ENCODE measurements at regions not wholly inside any gene's neighbourhood (a gene's known extent, or its start where the extent isn't known, plus 50 kb on each side); places are given as distances from the start of the nearest gene placed in this dataset.

- H3K9me2 ChIP-seq (ENCODE audit: low read depth, low read length): no peaks in the 10 kb centered on the region
- H3K27ac ChIP-seq (ENCODE audit: low read depth, low read length, poor library complexity, severe bottlenecking): no peak overlapping the region
- no peaks in the 10 kb centered on the region for H3F3A ChIP-seq (ENCODE audit: insufficient read depth, low read length)
- TF ChIP-seq EZH2 (IDR thresholded peaks at IDR 0.05; ENCODE audit: borderline replicate concordance, low read length) (no peak), CTCF (IDR thresholded peaks at IDR 0.05; ENCODE audit: low read length) (no peak)
- no peak overlapping the region for H3K4me2 ChIP-seq (ENCODE audit: low read length)
- no peaks in the 10 kb centered on the region for H4K20me1 ChIP-seq (ENCODE audit: insufficient read depth, low read length)
- no peak overlapping the region for H2AFZ ChIP-seq (ENCODE audit: low read length)
- H3K4me1 ChIP-seq (ENCODE audit: insufficient read depth, low read length, severe bottlenecking): no peaks in the 10 kb centered on the region
- no peaks in the 10 kb centered on the region for H3K36me3 ChIP-seq (ENCODE audit: insufficient read depth, low read length)
- H3K79me2 ChIP-seq (ENCODE audit: insufficient read depth, low read length): no peaks in the 10 kb centered on the region
- H3K4me3 ChIP-seq (ENCODE audit: low read depth, low read length, poor library complexity, severe bottlenecking): no peak overlapping the region
- no peak overlapping the region for H3K9ac ChIP-seq (ENCODE audit: low read length)
- H3K27me3 ChIP-seq (ENCODE audit: insufficient read depth, low read length): no peaks in the 10 kb centered on the region
- H3K9me3 ChIP-seq (ENCODE audit: low read length): no peaks in the 10 kb centered on the region
These were observed 388.1 kb downstream of the EPM2A start for GRCh38 chr6:145347216-145347615.

GRCh38 chr6:145349950-145350510 lies 385.3 kb downstream of the EPM2A start:
- no peak overlapping the region for H3K4me2 ChIP-seq (ENCODE audit: low read length)
- no peak overlapping the region for H3K4me3 ChIP-seq (ENCODE audit: low read depth, low read length, poor library complexity, severe bottlenecking)

GRCh38 chr6:145350928-145351327 lies 384.4 kb downstream of the EPM2A start:
- H3K27me3 ChIP-seq (ENCODE audit: insufficient read depth, low read length): no peaks in the 10 kb centered on the region
- H4K20me1 ChIP-seq (ENCODE audit: insufficient read depth, low read length): no peaks in the 10 kb centered on the region
- H3K4me2 ChIP-seq (ENCODE audit: low read length): no peak overlapping the region
- H3K9me2 ChIP-seq (ENCODE audit: low read depth, low read length): no peaks in the 10 kb centered on the region
- H3K79me2 ChIP-seq (ENCODE audit: insufficient read depth, low read length): no peaks in the 10 kb centered on the region
- H2AFZ ChIP-seq (ENCODE audit: low read length): no peak overlapping the region
- no peak overlapping the region for H3K4me3 ChIP-seq (ENCODE audit: low read depth, low read length, poor library complexity, severe bottlenecking)
- H3K27ac ChIP-seq (ENCODE audit: low read depth, low read length, poor library complexity, severe bottlenecking): no peak overlapping the region
- TF ChIP-seq CTCF (IDR thresholded peaks at IDR 0.05; ENCODE audit: low read length) (no peak), EZH2 (IDR thresholded peaks at IDR 0.05; ENCODE audit: borderline replicate concordance, low read length) (no peak)
- H3F3A ChIP-seq (ENCODE audit: insufficient read depth, low read length): no peaks in the 10 kb centered on the region
- H3K36me3 ChIP-seq (ENCODE audit: insufficient read depth, low read length): no peaks in the 10 kb centered on the region
- H3K9me3 ChIP-seq (ENCODE audit: low read length): no peaks in the 10 kb centered on the region
- H3K9ac ChIP-seq (ENCODE audit: low read length): no peak overlapping the region
- no peaks in the 10 kb centered on the region for H3K4me1 ChIP-seq (ENCODE audit: insufficient read depth, low read length, severe bottlenecking)

More at GRCh38 chr6:145349950-145350510, 385.3 kb downstream of the EPM2A start:
- no peaks in the 10 kb centered on the region for H3K36me3 ChIP-seq (ENCODE audit: insufficient read depth, low read length)
- no peaks in the 10 kb centered on the region for H3K9me2 ChIP-seq (ENCODE audit: low read depth, low read length)
- H2AFZ ChIP-seq (ENCODE audit: low read length): no peak overlapping the region
- no peaks in the 10 kb centered on the region for H3F3A ChIP-seq (ENCODE audit: insufficient read depth, low read length)
- no peaks in the 10 kb centered on the region for H3K79me2 ChIP-seq (ENCODE audit: insufficient read depth, low read length)
- H3K27ac ChIP-seq (ENCODE audit: low read depth, low read length, poor library complexity, severe bottlenecking): no peak overlapping the region
- H3K9ac ChIP-seq (ENCODE audit: low read length): no peak overlapping the region
- H3K27me3 ChIP-seq (ENCODE audit: insufficient read depth, low read length): no peaks in the 10 kb centered on the region
- no peak for TF ChIP-seq EZH2 (IDR thresholded peaks at IDR 0.05; ENCODE audit: borderline replicate concordance, low read length)
- TF ChIP-seq CTCF (IDR thresholded peaks at IDR 0.05; ENCODE audit: low read length): no peak
- H3K4me1 ChIP-seq (ENCODE audit: insufficient read depth, low read length, severe bottlenecking): no peaks in the 10 kb centered on the region
- H4K20me1 ChIP-seq (ENCODE audit: insufficient read depth, low read length): no peaks in the 10 kb centered on the region
- H3K9me3 ChIP-seq (ENCODE audit: low read length): no peaks in the 10 kb centered on the region

Data from OCI-LY1 (cell line).